ENCODE measurements at regions not wholly inside any gene's neighbourhood (a gene's known extent, or its start where the extent isn't known, plus 50 kb on each side); places are given as distances from the start of the nearest gene placed in this dataset.

DNA sequence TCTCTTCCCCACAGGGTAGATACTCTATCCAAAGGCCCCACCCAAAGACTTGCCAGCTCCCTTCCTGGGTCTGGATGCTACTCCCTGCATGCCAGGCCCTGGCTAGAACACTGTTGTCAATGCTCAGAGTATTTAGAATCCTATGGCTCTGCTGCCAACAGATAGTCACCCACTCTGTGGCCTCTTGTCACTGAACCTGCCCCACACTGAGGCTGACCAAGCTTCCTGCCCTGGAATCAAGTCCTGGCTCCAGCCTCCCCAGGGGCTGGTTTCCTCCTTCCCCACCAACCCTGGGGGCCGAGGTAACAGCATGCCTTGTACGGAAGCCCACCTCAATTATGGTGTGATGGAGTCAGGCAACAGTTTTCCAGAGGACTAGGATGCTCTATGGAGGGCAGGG is 63.3 kb downstream of the EFNB1 start:
- TF ChIP-seq, protein P1, sequence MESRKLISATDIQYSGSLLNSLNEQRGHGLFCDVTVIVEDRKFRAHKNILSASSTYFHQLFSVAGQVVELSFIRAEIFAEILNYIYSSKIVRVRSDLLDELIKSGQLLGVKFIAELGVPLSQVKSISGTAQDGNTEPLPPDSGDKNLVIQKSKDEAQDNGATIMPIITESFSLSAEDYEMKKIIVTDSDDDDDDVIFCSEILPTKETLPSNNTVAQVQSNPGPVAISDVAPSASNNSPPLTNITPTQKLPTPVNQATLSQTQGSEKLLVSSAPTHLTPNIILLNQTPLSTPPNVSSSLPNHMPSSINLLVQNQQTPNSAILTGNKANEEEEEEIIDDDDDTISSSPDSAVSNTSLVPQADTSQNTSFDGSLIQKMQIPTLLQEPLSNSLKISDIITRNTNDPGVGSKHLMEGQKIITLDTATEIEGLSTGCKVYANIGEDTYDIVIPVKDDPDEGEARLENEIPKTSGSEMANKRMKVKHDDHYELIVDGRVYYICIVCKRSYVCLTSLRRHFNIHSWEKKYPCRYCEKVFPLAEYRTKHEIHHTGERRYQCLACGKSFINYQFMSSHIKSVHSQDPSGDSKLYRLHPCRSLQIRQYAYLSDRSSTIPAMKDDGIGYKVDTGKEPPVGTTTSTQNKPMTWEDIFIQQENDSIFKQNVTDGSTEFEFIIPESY (IDR thresholded peaks at IDR 0.05; ENCODE audit: borderline replicate concordance, low read depth), result no peak
- TF ChIP-seq EP300 (IDR thresholded peaks at IDR 0.05; ENCODE audit: borderline replicate concordance in 1 of 2, low read depth in 1 of 2, low read length in 1 of 2), result no peak

Data from SK-N-SH (cell line).